Naive B cell (primary cell): ENCODE measurements at regions not wholly inside any gene's neighbourhood (a gene's known extent, or its start where the extent isn't known, plus 50 kb on each side); places are given as distances from the start of the nearest gene placed in this dataset.
"Not testable (repeated sequence)": the region's sequence is repeated elsewhere in the genome, so short reads cannot be mapped to it uniquely, and the experiment has no call there.

Experiments used
- ATAC-seq, 2 donors: fragments of 150-1000 bp; cut with Tn5 transposase; 2 replicates each; pipeline ENCODE4 v1.10.0; 2021; ENCODE audit warnings: low read depth in 2 of 2, mild to moderate bottlenecking in 2 of 2, moderate library complexity in 2 of 2
- DNase-seq: peaks from one replicate; pipeline ENCODE4 v3.0.0; 2022
- H3K27ac Mint-ChIP-seq, 6 donors: one replicate each; pipeline ENCODE4 v1.8.0; 2020 to 2022; ENCODE audit warnings: mild to moderate bottlenecking in 6 of 6, mixed read lengths in 6 of 6, moderate library complexity in 5 of 6, inconsistent platforms in 2 of 6
- H3K27me3 Mint-ChIP-seq, 3 donors: one replicate each; pipeline ENCODE4 v1.8.0; 2021 to 2022; ENCODE audit warnings: mixed read lengths in 3 of 3, mild to moderate bottlenecking in 1 of 3
- H3K36me3 Mint-ChIP-seq, 2 donors: one replicate each; pipeline ENCODE4 v1.8.0; 2020 to 2022; ENCODE audit warnings: mixed read lengths in 2 of 2, inconsistent platforms in 1 of 2, mild to moderate bottlenecking in 1 of 2
- H3K4me1 Mint-ChIP-seq, 3 donors: one replicate each; pipeline ENCODE4 v1.8.0; 2020 to 2022; ENCODE audit warnings: mixed read lengths in 3 of 3, inconsistent platforms in 1 of 3, mild to moderate bottlenecking in 1 of 3, moderate library complexity in 1 of 3
- H3K4me3 Mint-ChIP-seq, 8 donors: one replicate each; pipeline ENCODE4 v1.8.0; 2020 to 2022; ENCODE audit warnings: mild to moderate bottlenecking in 8 of 8, mixed read lengths in 8 of 8, moderate library complexity in 8 of 8, inconsistent platforms in 2 of 8
- H3K9me3 Mint-ChIP-seq, 7 donors: one replicate each; pipeline ENCODE4 v1.8.0; 2020 to 2022; ENCODE audit warnings: mixed read lengths in 7 of 7, mild to moderate bottlenecking in 5 of 7, inconsistent platforms in 2 of 7, moderate library complexity in 1 of 7

- H3K27ac Mint-ChIP-seq: no peak overlapping the region
- no peaks in the 10 kb centered on the region for H3K27me3 Mint-ChIP-seq
- no peak for DNase-seq
- H3K36me3 Mint-ChIP-seq: no peaks in the 10 kb centered on the region
- no peak overlapping the region for H3K4me3 Mint-ChIP-seq
- H3K4me1 Mint-ChIP-seq: no peaks in the 10 kb centered on the region
- ATAC-seq: no peak
- H3K9me3 Mint-ChIP-seq: peaks cover 2 to 26% (median 10%) of the 10 kb centered on the region in 7 donors
Measured at GRCh38 chr2:77831060-77831459, 308.9 kb upstream of the LRRTM4 start.

GRCh38 chr2:77831471-77831870 is 309.3 kb upstream of the LRRTM4 start:
- Mint-ChIP-seq H3K9me3 (peaks cover 3 to 27% (median 11%) of the 10 kb centered on the region in 7 donors), H3K4me3 (no peak overlapping the region), H3K27me3 (no peaks in the 10 kb centered on the region), H3K27ac (no peak overlapping the region), H3K36me3 (no peaks in the 10 kb centered on the region), H3K4me1 (no peaks in the 10 kb centered on the region)
- DNase-seq (no peak), ATAC-seq (no peak)

GRCh38 chr2:77831898-77832297 is 309.7 kb upstream of the LRRTM4 start:
- ATAC-seq (no peak), DNase-seq (no peak)
- H3K36me3 Mint-ChIP-seq: no peaks in the 10 kb centered on the region
- no peaks in the 10 kb centered on the region for H3K4me1 Mint-ChIP-seq
- peaks cover 3 to 29% (median 10%) of the 10 kb centered on the region in 7 donors for H3K9me3 Mint-ChIP-seq
- no peak overlapping the region for H3K27ac Mint-ChIP-seq
- peak overlapping the region in 1 of 8 donors; percentile 61 for H3K4me3 Mint-ChIP-seq
- H3K27me3 Mint-ChIP-seq: no peaks in the 10 kb centered on the region

- Mint-ChIP-seq H3K27me3 (no peaks in the 10 kb centered on the region), H3K36me3 (no peaks in the 10 kb centered on the region), H3K4me3 (no peak overlapping the region), H3K9me3 (peaks cover 2 to 26% (median 7%) of the 10 kb centered on the region in 7 donors), H3K4me1 (no peaks in the 10 kb centered on the region), H3K27ac (peak overlapping the region in 1 of 6 donors; percentile 6)
- no peak for DNase-seq
- ATAC-seq: no peak
Measured at GRCh38 chr2:77834360-77835002, 312.3 kb upstream of the LRRTM4 start.

- DNase-seq (no peak), ATAC-seq (no peak)
- no peak overlapping the region for H3K4me3 Mint-ChIP-seq
- H3K9me3 Mint-ChIP-seq: peaks cover 2 to 20% (median 9%) of the 10 kb centered on the region in 7 donors
- H3K27ac Mint-ChIP-seq: no peak overlapping the region
- H3K36me3 Mint-ChIP-seq: no peaks in the 10 kb centered on the region
- H3K27me3 Mint-ChIP-seq: no peaks in the 10 kb centered on the region
- no peaks in the 10 kb centered on the region for H3K4me1 Mint-ChIP-seq
Measured at GRCh38 chr2:77838441-77838840, 316.3 kb upstream of the LRRTM4 start.

- H3K36me3 Mint-ChIP-seq: no peaks in the 10 kb centered on the region
- H3K27me3 Mint-ChIP-seq: no peaks in the 10 kb centered on the region
- H3K4me1 Mint-ChIP-seq: no peaks in the 10 kb centered on the region
- H3K4me3 Mint-ChIP-seq: no peak overlapping the region
- peaks cover 2 to 14% (median 8%) of the 10 kb centered on the region in 7 donors for H3K9me3 Mint-ChIP-seq
- H3K27ac Mint-ChIP-seq: no peak overlapping the region
- DNase-seq (no peak), ATAC-seq (no peak)
Measured at GRCh38 chr2:77839102-77839501, 316.9 kb upstream of the LRRTM4 start.

GRCh38 chr2:77862120-77862519 is 339.9 kb upstream of the LRRTM4 start:
- DNase-seq (no peak), ATAC-seq (no peak)
- no peak overlapping the region for H3K27ac Mint-ChIP-seq
- peaks cover 0 to 15% (median 5%) of the 10 kb centered on the region in 7 donors for H3K9me3 Mint-ChIP-seq
- no peak overlapping the region for H3K4me3 Mint-ChIP-seq
- H3K36me3 Mint-ChIP-seq: no peaks in the 10 kb centered on the region
- H3K4me1 Mint-ChIP-seq: no peaks in the 10 kb centered on the region
- H3K27me3 Mint-ChIP-seq: no peaks in the 10 kb centered on the region

- peaks cover 0 to 13% (median 3%) of the 10 kb centered on the region in 7 donors for H3K9me3 Mint-ChIP-seq
Measured at GRCh38 chr2:77864426-77864825, 342.2 kb upstream of the LRRTM4 start.

GRCh38 chr2:77866661-77867060 is 344.5 kb upstream of the LRRTM4 start:
- ATAC-seq (no peak), DNase-seq (no peak)
- H3K27ac Mint-ChIP-seq: no peak overlapping the region
- no peaks in the 10 kb centered on the region for H3K4me1 Mint-ChIP-seq
- no peaks in the 10 kb centered on the region for H3K36me3 Mint-ChIP-seq
- H3K4me3 Mint-ChIP-seq: no peak overlapping the region
- peaks cover under 1 to 13% (median 4%) of the 10 kb centered on the region in 7 donors for H3K9me3 Mint-ChIP-seq
- H3K27me3 Mint-ChIP-seq: no peaks in the 10 kb centered on the region

More at GRCh38 chr2:77864426-77864825, 342.2 kb upstream of the LRRTM4 start:
- H3K27me3 Mint-ChIP-seq: no peaks in the 10 kb centered on the region
- no peak overlapping the region for H3K4me3 Mint-ChIP-seq
- no peak overlapping the region for H3K27ac Mint-ChIP-seq
- no peak for DNase-seq
- no peak for ATAC-seq
- H3K4me1 Mint-ChIP-seq: no peaks in the 10 kb centered on the region
- H3K36me3 Mint-ChIP-seq: no peaks in the 10 kb centered on the region

- ATAC-seq (no peak), DNase-seq (no peak)
- Mint-ChIP-seq H3K9me3 (peaks cover 3 to 14% (median 7%) of the 10 kb centered on the region in 7 donors), H3K4me3 (no peak overlapping the region), H3K36me3 (no peaks in the 10 kb centered on the region), H3K27me3 (no peaks in the 10 kb centered on the region), H3K27ac (no peak overlapping the region), H3K4me1 (no peaks in the 10 kb centered on the region)
Measured at GRCh38 chr2:77867146-77867545, 345.0 kb upstream of the LRRTM4 start.

- H3K27me3 Mint-ChIP-seq: no peaks in the 10 kb centered on the region
- no peaks in the 10 kb centered on the region for H3K4me1 Mint-ChIP-seq
- H3K9me3 Mint-ChIP-seq: peaks cover 0 to 17% (median 4%) of the 10 kb centered on the region in 7 donors
- no peak overlapping the region for H3K4me3 Mint-ChIP-seq
- H3K27ac Mint-ChIP-seq: no peak overlapping the region
- H3K36me3 Mint-ChIP-seq: no peaks in the 10 kb centered on the region
- no peak for ATAC-seq
- DNase-seq: no peak
Measured at GRCh38 chr2:77873506-77873905, 351.3 kb upstream of the LRRTM4 start.

- peaks cover 0 to 16% (median 4%) of the 10 kb centered on the region in 7 donors for H3K9me3 Mint-ChIP-seq
- H3K4me1 Mint-ChIP-seq, DNase-seq, H3K4me3 Mint-ChIP-seq, H3K27me3 Mint-ChIP-seq, H3K27ac Mint-ChIP-seq, ATAC-seq, H3K36me3 Mint-ChIP-seq: not testable (repeated sequence)
Measured at GRCh38 chr2:77900211-77900610, 378.0 kb upstream of the LRRTM4 start.

GRCh38 chr2:77910136-77910535 is 388.0 kb upstream of the LRRTM4 start:
- ATAC-seq (no peak), DNase-seq (no peak)
- Mint-ChIP-seq H3K27ac (no peak overlapping the region), H3K4me1 (no peaks in the 10 kb centered on the region), H3K27me3 (no peaks in the 10 kb centered on the region), H3K4me3 (no peak overlapping the region), H3K36me3 (no peaks in the 10 kb centered on the region), H3K9me3 (peaks cover 3 to 13% (median 9%) of the 10 kb centered on the region in 7 donors)

- H3K36me3 Mint-ChIP-seq: no peaks in the 10 kb centered on the region
- H3K4me3 Mint-ChIP-seq: no peak overlapping the region
- H3K9me3 Mint-ChIP-seq: peaks cover 0 to 6% (median 4%) of the 10 kb centered on the region in 7 donors
- no peaks in the 10 kb centered on the region for H3K27me3 Mint-ChIP-seq
- no peak overlapping the region for H3K27ac Mint-ChIP-seq
- DNase-seq: no peak
- H3K4me1 Mint-ChIP-seq: no peaks in the 10 kb centered on the region
- no peak for ATAC-seq
Measured at GRCh38 chr2:77920838-77921366, 398.7 kb upstream of the LRRTM4 start.
